GM18502 (cell line): ENCODE measurements at regions not wholly inside any gene's neighbourhood (a gene's known extent, or its start where the extent isn't known, plus 50 kb on each side); places are given as distances from the start of the nearest gene placed in this dataset.

Experiments used
- ATAC-seq: cut with Tn5 transposase; IDR thresholded peaks from one replicate; pipeline ENCODE4 v1.9.1; 2021; ENCODE audit warnings: mild to moderate bottlenecking; ENCODE audit not compliant: unreplicated experiment, poor library complexity

- ATAC-seq, result no peak
Measured at GRCh38 chr4:124509151-124509550, 203.4 kb downstream of the ANKRD50 start.

GRCh38 chr4:124514588-124514987 is 197.9 kb downstream of the ANKRD50 start:
- no peak for ATAC-seq

- no peak for ATAC-seq
Measured at GRCh38 chr4:124515591-124515990, 196.9 kb downstream of the ANKRD50 start.

GRCh38 chr4:124519196-124519595 is 193.3 kb downstream of the ANKRD50 start:
- ATAC-seq, result no peak

GRCh38 chr4:124523816-124524215 is 188.7 kb downstream of the ANKRD50 start:
- no peak for ATAC-seq

- ATAC-seq, result no peak
Measured at GRCh38 chr4:124525524-124525923, 187.0 kb downstream of the ANKRD50 start.

- no peak for ATAC-seq
Measured at GRCh38 chr4:124526331-124526730, 186.2 kb downstream of the ANKRD50 start.

GRCh38 chr4:124526769-124527168 is 185.8 kb downstream of the ANKRD50 start:
- ATAC-seq, result no peak

- no peak for ATAC-seq
Measured at GRCh38 chr4:124527364-124527763, 185.2 kb downstream of the ANKRD50 start.

- no peak for ATAC-seq
Measured at GRCh38 chr4:124529131-124529530, 183.4 kb downstream of the ANKRD50 start.

GRCh38 chr4:124530464-124531077 is 182.0 kb downstream of the ANKRD50 start:
- ATAC-seq, result no peak

GRCh38 chr4:124534131-124534530 is 178.4 kb downstream of the ANKRD50 start:
- no peak for ATAC-seq

- ATAC-seq, result no peak
Measured at GRCh38 chr4:124535003-124535402, 177.5 kb downstream of the ANKRD50 start.

GRCh38 chr4:124536946-124537345 is 175.6 kb downstream of the ANKRD50 start:
- no peak for ATAC-seq

- ATAC-seq, result no peak
Measured at GRCh38 chr4:124537971-124538370, 174.6 kb downstream of the ANKRD50 start.

- no peak for ATAC-seq
Measured at GRCh38 chr4:124540014-124540413, 172.5 kb downstream of the ANKRD50 start.

GRCh38 chr4:124541652-124542420 is 170.7 kb downstream of the ANKRD50 start:
- ATAC-seq, result no peak

- ATAC-seq, result no peak
Measured at GRCh38 chr4:124555959-124556358, 156.6 kb downstream of the ANKRD50 start.

- no peak for ATAC-seq
Measured at GRCh38 chr4:124564121-124564520, 148.4 kb downstream of the ANKRD50 start.

- no peak for ATAC-seq
Measured at GRCh38 chr4:124565371-124565770, 147.2 kb downstream of the ANKRD50 start.

- no peak for ATAC-seq
Measured at GRCh38 chr4:124566030-124566429, 146.5 kb downstream of the ANKRD50 start.

GRCh38 chr4:124573056-124573455 is 139.5 kb downstream of the ANKRD50 start:
- ATAC-seq, result no peak
